ENCODE measurements at regions not wholly inside any gene's neighbourhood (a gene's known extent, or its start where the extent isn't known, plus 50 kb on each side); places are given as distances from the start of the nearest gene placed in this dataset.

GRCh38 chrX:88526385-88526784 is 220.6 kb upstream of the CPXCR1 start:
- TF ChIP-seq STAT6 (CRISPR knock-in tag; conservative IDR thresholded peaks at IDR 0.05; ENCODE audit: low read depth) (no peak), ZMAT4 (CRISPR knock-in tag; IDR thresholded peaks at IDR 0.05) (no peak), HMGXB4 (CRISPR knock-in tag; IDR thresholded peaks at IDR 0.05) (no peak), OVOL2 (CRISPR knock-in tag; IDR thresholded peaks at IDR 0.05; ENCODE audit: borderline replicate concordance) (no peak)
- CTCF ChIA-PET, result no interaction called here
- H3K27ac Mint-ChIP-seq, result no peak overlapping the region
- H3K27me3 Mint-ChIP-seq (ENCODE audit: low read depth), result no peaks in the 10 kb centered on the region
- DNase-seq (ENCODE audit: low spot score) (no peak), ATAC-seq (no peak)
- no peak overlapping the region for H3K4me3 Mint-ChIP-seq
- H3K4me1 Mint-ChIP-seq, result no peaks in the 10 kb centered on the region
- H3K36me3 Mint-ChIP-seq, result 0 out of 2 replicates have a peak, but pooled peaks cover 3% of the 10 kb centered on the region
- H3K9me3 Mint-ChIP-seq, result peaks cover 4% of the 10 kb centered on the region
- POLR2A ChIA-PET, result no interaction called here

- TF ChIP-seq SMAD4 (CRISPR knock-in tag; IDR thresholded peaks at IDR 0.05), result no peak
- TF ChIP-seq TP53 (CRISPR knock-in tag; IDR thresholded peaks at IDR 0.05), result no peak
- ATAC-seq, result no peak
- Mint-ChIP-seq H3K4me1 (peaks cover 8% of the 10 kb centered on the region; the same call in 1 of the 2 replicates), H3K9me3 (peaks cover 4% of the 10 kb centered on the region), H3K4me3 (no peak overlapping the region), H3K27ac (no peak overlapping the region), H3K36me3 (no peaks in the 10 kb centered on the region), H3K27me3 (ENCODE audit: low read depth) (no peaks in the 10 kb centered on the region)
- POLR2A ChIA-PET, result no interaction called here
- no peak for DNase-seq (ENCODE audit: low spot score)
- CTCF ChIA-PET, result no interaction called here
These were observed 188.6 kb upstream of the CPXCR1 start for GRCh38 chrX:88558421-88558820.

- no peak overlapping the region for H3K4me3 Mint-ChIP-seq
These were observed 186.2 kb upstream of the CPXCR1 start for GRCh38 chrX:88560673-88561330.

GRCh38 chrX:88584283-88584682 is 162.7 kb upstream of the CPXCR1 start:
- POLR2A ChIA-PET, result no interaction called here

More at GRCh38 chrX:88560673-88561330, 186.2 kb upstream of the CPXCR1 start:
- H3K27ac Mint-ChIP-seq, result no peak overlapping the region
- ChIA-PET CTCF (no interaction called here), POLR2A (no interaction called here)
- no peak for ATAC-seq
- DNase-seq (ENCODE audit: low spot score), result no peak
- H3K36me3 Mint-ChIP-seq, result 0 out of 2 replicates have a peak, but pooled peaks cover 3% of the 10 kb centered on the region
- peaks cover 8% of the 10 kb centered on the region; the same call in 1 of the 2 replicates for H3K4me1 Mint-ChIP-seq
- H3K9me3 Mint-ChIP-seq, result 0 out of 2 replicates have a peak, but pooled peaks cover 4% of the 10 kb centered on the region
- TF ChIP-seq FOXK1 (CRISPR knock-in tag; IDR thresholded peaks at IDR 0.05) (no peak), GABPB1 (CRISPR knock-in tag; IDR thresholded peaks at IDR 0.05) (peak; percentile 53; the same call in 1 of the 2 replicates)
- no peaks in the 10 kb centered on the region for H3K27me3 Mint-ChIP-seq (ENCODE audit: low read depth)

More at GRCh38 chrX:88584283-88584682, 162.7 kb upstream of the CPXCR1 start:
- ATAC-seq, result no peak
- TF ChIP-seq CREB1 (CRISPR knock-in tag; IDR thresholded peaks at IDR 0.05) (no peak), NFATC4 (CRISPR knock-in tag; IDR thresholded peaks at IDR 0.05) (no peak), CTCF (IDR thresholded peaks at IDR 0.05) (no peak), HMGXB4 (CRISPR knock-in tag; IDR thresholded peaks at IDR 0.05) (no peak)
- CTCF ChIA-PET, result no interaction called here
- Mint-ChIP-seq H3K9me3 (peaks cover 18% of the 10 kb centered on the region), H3K27me3 (ENCODE audit: low read depth) (no peaks in the 10 kb centered on the region), H3K36me3 (no peaks in the 10 kb centered on the region), H3K27ac (no peak overlapping the region), H3K4me3 (no peak overlapping the region), H3K4me1 (no peaks in the 10 kb centered on the region)
- no peak for DNase-seq (ENCODE audit: low spot score)

Data from WTC11 (cell line).